OCI-LY7 (cell line): ENCODE measurements at regions not wholly inside any gene's neighbourhood (a gene's known extent, or its start where the extent isn't known, plus 50 kb on each side); places are given as distances from the start of the nearest gene placed in this dataset.

Experiments
- EZH2phosphoT487 ChIP-seq: fragments of 200-600 bp; sonication (generic); IDR thresholded peaks from 2 replicates; pipeline ENCODE4 v1.6.1; 2018; ENCODE audit warnings: low read depth, borderline replicate concordance, mild to moderate bottlenecking, mixed run types, antibody characterized with exemption, low read length, moderate library complexity, mixed read lengths
- TF ChIP-seq, protein P1 (sequence below): fragments of 200-600 bp; sonication (generic); conservative IDR thresholded peaks from 2 replicates; pipeline ENCODE4 v1.5.1; 2014; ENCODE audit warnings: mild to moderate bottlenecking, antibody characterized with exemption, low read length, moderate library complexity, mixed read lengths

DNA sequence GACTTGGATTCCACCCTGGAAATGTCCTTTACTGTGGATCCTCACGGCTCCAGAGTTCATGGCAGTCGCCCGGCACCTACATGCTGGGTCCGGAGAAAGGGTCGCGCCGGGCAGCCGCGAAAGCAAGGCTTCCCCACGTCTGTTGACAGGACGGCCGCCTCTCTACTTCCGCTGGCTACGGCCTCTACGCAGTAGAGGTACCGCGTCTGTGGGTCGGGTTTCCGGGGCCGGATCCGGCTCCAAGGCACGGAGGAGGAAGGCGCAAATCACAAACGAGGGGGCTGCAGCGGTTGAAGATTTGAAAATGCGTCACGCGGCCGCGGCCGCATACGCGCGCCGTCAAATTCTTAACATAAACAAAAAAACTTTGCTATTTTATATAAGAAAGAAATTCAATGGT is 649.6 kb downstream of the REEP3 start:
- TF ChIP-seq, protein P1, sequence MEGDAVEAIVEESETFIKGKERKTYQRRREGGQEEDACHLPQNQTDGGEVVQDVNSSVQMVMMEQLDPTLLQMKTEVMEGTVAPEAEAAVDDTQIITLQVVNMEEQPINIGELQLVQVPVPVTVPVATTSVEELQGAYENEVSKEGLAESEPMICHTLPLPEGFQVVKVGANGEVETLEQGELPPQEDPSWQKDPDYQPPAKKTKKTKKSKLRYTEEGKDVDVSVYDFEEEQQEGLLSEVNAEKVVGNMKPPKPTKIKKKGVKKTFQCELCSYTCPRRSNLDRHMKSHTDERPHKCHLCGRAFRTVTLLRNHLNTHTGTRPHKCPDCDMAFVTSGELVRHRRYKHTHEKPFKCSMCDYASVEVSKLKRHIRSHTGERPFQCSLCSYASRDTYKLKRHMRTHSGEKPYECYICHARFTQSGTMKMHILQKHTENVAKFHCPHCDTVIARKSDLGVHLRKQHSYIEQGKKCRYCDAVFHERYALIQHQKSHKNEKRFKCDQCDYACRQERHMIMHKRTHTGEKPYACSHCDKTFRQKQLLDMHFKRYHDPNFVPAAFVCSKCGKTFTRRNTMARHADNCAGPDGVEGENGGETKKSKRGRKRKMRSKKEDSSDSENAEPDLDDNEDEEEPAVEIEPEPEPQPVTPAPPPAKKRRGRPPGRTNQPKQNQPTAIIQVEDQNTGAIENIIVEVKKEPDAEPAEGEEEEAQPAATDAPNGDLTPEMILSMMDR: no peak
- TF ChIP-seq EZH2phosphoT487: no peak
